Thymus (tissue), 11 donors: ENCODE measurements at regions not wholly inside any gene's neighbourhood (a gene's known extent, or its start where the extent isn't known, plus 50 kb on each side); places are given as distances from the start of the nearest gene placed in this dataset.
A peak's percentile ranks its signal among the peaks of the same experiment; 100 is the strongest.

ENCODE experiments used
- DNase-seq, 9 donors: peaks; one replicate each; pipeline ENCODE4 v3.0.0-alpha.2; 2013; ENCODE audit warnings: low spot score in 9 of 9, low read depth in 6 of 9, missing footprints in 1 of 9
- H3K27ac ChIP-seq, 2 donors: one replicate each; pipeline ENCODE4 v1.5.1; 2013; ENCODE audit warnings: control low read depth in 1 of 2, low read depth in 1 of 2, low read length in 1 of 2, mild to moderate bottlenecking in 1 of 2, moderate library complexity in 1 of 2
- H3K27me3 ChIP-seq, 2 donors: one replicate each; pipeline ENCODE4 v1.5.1; 2013; ENCODE audit warnings: low read length in 1 of 2; ENCODE audit not compliant: control insufficient read depth in 2 of 2, insufficient read depth in 1 of 2
- H3K36me3 ChIP-seq, 2 donors: one replicate each; pipeline ENCODE4 v1.5.1; 2013; ENCODE audit warnings: low read length in 1 of 2, mild to moderate bottlenecking in 1 of 2, moderate library complexity in 1 of 2; ENCODE audit not compliant: control insufficient read depth in 2 of 2, insufficient read depth in 2 of 2
- H3K4me1 ChIP-seq, 2 donors: one replicate each; pipeline ENCODE4 v1.5.1; 2013; ENCODE audit warnings: low read length in 2 of 2; ENCODE audit not compliant: control insufficient read depth in 2 of 2, insufficient read depth in 2 of 2
- H3K4me3 ChIP-seq, 2 donors: one replicate each; pipeline ENCODE4 v1.5.1; 2013; ENCODE audit warnings: low read length in 2 of 2, control low read depth in 1 of 2, mild to moderate bottlenecking in 1 of 2
- H3K9me3 ChIP-seq, 2 donors: one replicate each; pipeline ENCODE4 v1.5.1; 2013; ENCODE audit warnings: low read length in 1 of 2, mild to moderate bottlenecking in 1 of 2; ENCODE audit not compliant: control insufficient read depth in 2 of 2, insufficient read depth in 1 of 2
- WGBS: extraction: QIAGEN DNeasy Blood & Tissue Kit; methylation state at CpG from one replicate; pipeline ENCODE4 v1.1.7; 2013; 5-methylcytosine and 5-hydroxymethylcytosine counted together
- donor health status: healthy.

- no peaks in the 10 kb centered on the region for H3K27me3 ChIP-seq
- WGBS = 96% methylated on average over 3 of the region's 3 CpGs
Observed at GRCh38 chr2:45305599-45305998, 296.3 kb upstream of the SIX2 start.

GRCh38 chr2:45303417-45304202 is 294.4 kb upstream of the SIX2 start:
- DNase-seq = no peak

More at GRCh38 chr2:45305599-45305998, 296.3 kb upstream of the SIX2 start:
- no peaks in the 10 kb centered on the region for H3K9me3 ChIP-seq
- no peaks in the 10 kb centered on the region for H3K36me3 ChIP-seq
- no peak for DNase-seq
- peaks cover 8 to 17% of the 10 kb centered on the region in 2 donors for H3K4me1 ChIP-seq
- H3K27ac ChIP-seq = no peak overlapping the region
- H3K4me3 ChIP-seq = no peak overlapping the region

GRCh38 chr2:45301307-45302277 is 292.3 kb upstream of the SIX2 start:
- no peaks in the 10 kb centered on the region for H3K9me3 ChIP-seq
- peak in 5 of 9 donors; percentile 4 to 58 (median 15) for DNase-seq
- 59% methylated on average over 19 of the region's 19 CpGs for WGBS
- H3K4me1 ChIP-seq = peaks cover 8 to 17% of the 10 kb centered on the region in 2 donors
- H3K4me3 ChIP-seq = no peak overlapping the region
- H3K27me3 ChIP-seq = no peaks in the 10 kb centered on the region
- H3K36me3 ChIP-seq = no peaks in the 10 kb centered on the region
- H3K27ac ChIP-seq = no peak overlapping the region

More at GRCh38 chr2:45303417-45304202, 294.4 kb upstream of the SIX2 start:
- H3K4me1 ChIP-seq = peaks cover 8 to 17% of the 10 kb centered on the region in 2 donors
- no peaks in the 10 kb centered on the region for H3K36me3 ChIP-seq
- H3K4me3 ChIP-seq = no peak overlapping the region
- H3K27me3 ChIP-seq = no peaks in the 10 kb centered on the region
- no peaks in the 10 kb centered on the region for H3K9me3 ChIP-seq
- no peak overlapping the region for H3K27ac ChIP-seq
- WGBS = 91% methylated on average over 5 of the region's 5 CpGs

- H3K36me3 ChIP-seq = no peaks in the 10 kb centered on the region
- WGBS = 97% methylated on average over 4 of the region's 4 CpGs
- H3K4me3 ChIP-seq = no peak overlapping the region
- no peak for DNase-seq
- no peak overlapping the region for H3K27ac ChIP-seq
- H3K9me3 ChIP-seq = no peaks in the 10 kb centered on the region
- peaks cover 8 to 17% of the 10 kb centered on the region in 2 donors for H3K4me1 ChIP-seq
- H3K27me3 ChIP-seq = no peaks in the 10 kb centered on the region
Observed at GRCh38 chr2:45300026-45300750, 290.9 kb upstream of the SIX2 start.

- H3K9me3 ChIP-seq = no peaks in the 10 kb centered on the region
- peaks cover 8 to 17% of the 10 kb centered on the region in 2 donors for H3K4me1 ChIP-seq
- H3K4me3 ChIP-seq = no peak overlapping the region
- no peaks in the 10 kb centered on the region for H3K36me3 ChIP-seq
- H3K27me3 ChIP-seq = no peaks in the 10 kb centered on the region
- H3K27ac ChIP-seq = no peak overlapping the region
- DNase-seq = no peak
- 98% methylated on average over 4 of the region's 4 CpGs for WGBS
Observed at GRCh38 chr2:45299361-45299760, 290.1 kb upstream of the SIX2 start.

- no peaks in the 10 kb centered on the region for H3K27me3 ChIP-seq
- no peaks in the 10 kb centered on the region for H3K36me3 ChIP-seq
- no peaks in the 10 kb centered on the region for H3K9me3 ChIP-seq
- no peak overlapping the region for H3K27ac ChIP-seq
- DNase-seq = no peak
- WGBS = 61% methylated on average over 5 of the region's 5 CpGs
- H3K4me1 ChIP-seq = peaks cover 0 to 4% of the 10 kb centered on the region in 2 donors
- H3K4me3 ChIP-seq = no peak overlapping the region
Observed at GRCh38 chr2:45293182-45293581, 283.9 kb upstream of the SIX2 start.

- no peak for DNase-seq
- peaks cover 0 to 4% of the 10 kb centered on the region in 2 donors for H3K4me1 ChIP-seq
Observed at GRCh38 chr2:45291296-45291701, 282.0 kb upstream of the SIX2 start.

GRCh38 chr2:45289997-45290709 is 280.9 kb upstream of the SIX2 start:
- WGBS = 96% methylated on average over 6 of the region's 6 CpGs
- H3K36me3 ChIP-seq = no peaks in the 10 kb centered on the region
- DNase-seq = no peak
- no peak overlapping the region for H3K4me3 ChIP-seq
- H3K9me3 ChIP-seq = no peaks in the 10 kb centered on the region
- H3K27ac ChIP-seq = peak overlapping the region in 1 of 2 donors; percentile 26
- H3K4me1 ChIP-seq = peaks cover 0 to 4% of the 10 kb centered on the region in 2 donors
- peaks cover 0 to 2% of the 10 kb centered on the region in 2 donors for H3K27me3 ChIP-seq

More at GRCh38 chr2:45291296-45291701, 282.0 kb upstream of the SIX2 start:
- 94% methylated on average over 4 of the region's 4 CpGs for WGBS
- Histone ChIP-seq H3K36me3 (no peaks in the 10 kb centered on the region), H3K9me3 (no peaks in the 10 kb centered on the region), H3K27ac (no peak overlapping the region), H3K27me3 (peaks cover 0 to 2% of the 10 kb centered on the region in 2 donors), H3K4me3 (no peak overlapping the region)
